ENCODE measurements at regions not wholly inside any gene's neighbourhood (a gene's known extent, or its start where the extent isn't known, plus 50 kb on each side); places are given as distances from the start of the nearest gene placed in this dataset.

DNA sequence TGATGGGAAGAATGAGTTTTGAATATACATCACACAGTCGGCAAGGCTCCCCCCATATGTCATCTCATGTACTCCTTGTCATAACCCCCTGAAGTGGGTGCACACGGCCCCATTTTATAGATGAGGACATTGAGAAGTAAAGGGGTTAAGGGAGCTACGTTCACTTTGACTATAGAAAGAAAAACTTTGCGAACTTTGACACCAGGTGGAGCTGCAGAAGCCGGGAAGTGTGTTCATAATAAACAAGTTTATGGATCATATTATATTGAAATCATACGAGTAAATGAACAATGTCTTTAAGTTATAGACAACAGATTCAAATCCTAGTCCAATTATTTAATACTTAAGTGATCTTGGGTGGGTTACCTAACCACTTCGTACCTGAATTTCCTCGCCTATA, 203.8 kb upstream of the PITX2 start:
- Histone ChIP-seq H3K4me1 (ENCODE audit: control insufficient read depth, insufficient read depth, low read length) (no peaks in the 10 kb centered on the region), H3K27ac (ENCODE audit: low read length) (no peak overlapping the region)
- no CpG with 5 or more reads among the region's 8 CpGs for WGBS (ENCODE audit: insufficient coverage, insufficient read length)

DNA sequence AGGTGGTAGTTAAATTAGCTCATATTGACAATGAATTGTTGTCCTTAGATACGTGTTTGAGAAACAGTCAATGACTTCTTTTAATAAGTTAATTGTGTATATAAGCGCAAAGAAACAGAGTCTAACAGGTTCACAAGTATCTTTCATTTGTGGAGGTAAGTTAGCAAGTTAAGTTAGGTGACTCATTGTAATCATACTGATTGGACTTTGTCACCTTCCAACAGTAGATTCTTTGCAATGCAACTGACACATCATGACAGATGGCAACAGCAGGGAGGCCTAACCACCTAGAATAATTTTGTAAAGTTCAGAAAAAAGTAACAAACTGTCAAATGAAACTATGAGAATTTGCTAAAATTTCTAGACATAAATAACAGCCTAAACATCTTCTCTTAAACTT, 207.6 kb upstream of the PITX2 start:
- no peak for DNase-seq (ENCODE audit: low read depth, low spot score)
- WGBS (ENCODE audit: insufficient coverage, insufficient read length), result no CpG with 5 or more reads among the region's 2 CpGs

More for the DNA sequence above, 203.8 kb upstream of the PITX2 start:
- Histone ChIP-seq H3K9me3 (ENCODE audit: control insufficient read depth, insufficient read depth, low read length) (no peaks in the 10 kb centered on the region), H3K36me3 (ENCODE audit: control insufficient read depth, insufficient read depth, low read length) (no peaks in the 10 kb centered on the region), H3K27me3 (ENCODE audit: control insufficient read depth, insufficient read depth, low read length) (no peaks in the 10 kb centered on the region), H3K4me3 (ENCODE audit: low read length) (no peak overlapping the region)
- DNase-seq (ENCODE audit: low read depth, low spot score), result no peak

DNA sequence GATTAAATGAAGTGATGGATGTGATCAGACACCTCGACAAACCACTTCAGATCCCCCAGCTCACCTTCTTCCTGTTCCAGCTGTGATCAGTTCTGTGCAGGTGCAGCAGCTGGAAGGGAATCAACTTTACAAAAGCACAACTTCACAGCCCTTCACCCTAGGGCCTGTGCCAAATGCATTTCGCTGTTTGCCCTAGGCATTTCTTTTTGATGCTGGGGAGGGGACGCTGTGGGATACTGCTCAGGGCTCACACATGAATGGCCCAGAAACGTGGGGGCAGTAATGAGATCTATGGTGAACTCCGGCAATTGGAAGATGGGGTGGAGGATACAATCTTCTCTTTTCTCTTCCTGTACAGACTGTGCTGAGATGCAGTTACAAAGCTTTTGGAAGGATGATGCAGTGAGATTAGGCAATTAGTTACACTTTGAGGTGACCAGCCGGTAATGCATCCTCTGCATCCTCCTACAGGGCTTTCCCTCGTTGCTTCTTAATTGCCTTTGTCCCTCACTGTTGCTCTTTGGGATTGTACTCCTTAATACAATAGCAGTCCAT, 215.1 kb upstream of the PITX2 start:
- Histone ChIP-seq H3K27me3 (ENCODE audit: control insufficient read depth, insufficient read depth, low read length) (no peaks in the 10 kb centered on the region), H3K9me3 (ENCODE audit: control insufficient read depth, insufficient read depth, low read length) (no peaks in the 10 kb centered on the region), H3K27ac (ENCODE audit: low read length) (no peak overlapping the region), H3K4me1 (ENCODE audit: control insufficient read depth, insufficient read depth, low read length) (no peaks in the 10 kb centered on the region), H3K4me3 (ENCODE audit: low read length) (no peak overlapping the region), H3K36me3 (ENCODE audit: control insufficient read depth, insufficient read depth, low read length) (no peaks in the 10 kb centered on the region)
- DNase-seq (ENCODE audit: low read depth, low spot score), result no peak
- no CpG with 5 or more reads among the region's 7 CpGs for WGBS (ENCODE audit: insufficient coverage, insufficient read length)

More for the DNA sequence above, 207.6 kb upstream of the PITX2 start:
- H3K9me3 ChIP-seq (ENCODE audit: control insufficient read depth, insufficient read depth, low read length), result no peaks in the 10 kb centered on the region
- H3K27me3 ChIP-seq (ENCODE audit: control insufficient read depth, insufficient read depth, low read length), result no peaks in the 10 kb centered on the region
- H3K36me3 ChIP-seq (ENCODE audit: control insufficient read depth, insufficient read depth, low read length), result no peaks in the 10 kb centered on the region
- no peak overlapping the region for H3K27ac ChIP-seq (ENCODE audit: low read length)
- H3K4me1 ChIP-seq (ENCODE audit: control insufficient read depth, insufficient read depth, low read length), result no peaks in the 10 kb centered on the region
- H3K4me3 ChIP-seq (ENCODE audit: low read length), result no peak overlapping the region

DNA sequence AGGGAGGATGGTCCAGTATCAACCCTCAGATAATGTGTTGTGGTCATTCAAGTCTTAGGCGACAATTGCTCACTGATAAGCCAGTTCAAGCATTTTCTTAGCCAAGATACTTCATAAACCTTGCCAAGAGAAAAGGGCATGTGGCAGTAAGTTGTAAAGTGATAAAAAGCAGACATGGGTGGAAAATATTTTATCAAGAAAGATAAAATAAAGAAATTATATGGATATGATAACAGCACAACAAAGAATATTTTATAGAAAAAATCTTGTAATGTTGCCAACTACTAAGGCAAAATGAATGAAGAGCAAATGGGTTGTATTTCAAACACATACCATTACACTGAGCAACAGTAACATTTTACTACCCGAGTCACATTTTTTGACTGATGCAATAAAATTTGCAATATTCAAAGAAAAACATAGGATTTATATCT, 217.4 kb upstream of the PITX2 start:
- Histone ChIP-seq H3K9me3 (ENCODE audit: control insufficient read depth, insufficient read depth, low read length) (no peaks in the 10 kb centered on the region), H3K36me3 (ENCODE audit: control insufficient read depth, insufficient read depth, low read length) (no peaks in the 10 kb centered on the region), H3K4me1 (ENCODE audit: control insufficient read depth, insufficient read depth, low read length) (no peaks in the 10 kb centered on the region), H3K27me3 (ENCODE audit: control insufficient read depth, insufficient read depth, low read length) (no peaks in the 10 kb centered on the region), H3K27ac (ENCODE audit: low read length) (no peak overlapping the region), H3K4me3 (ENCODE audit: low read length) (no peak overlapping the region)
- no CpG with 5 or more reads among the region's 2 CpGs for WGBS (ENCODE audit: insufficient coverage, insufficient read length)
- DNase-seq (ENCODE audit: low read depth, low spot score), result no peak

DNA sequence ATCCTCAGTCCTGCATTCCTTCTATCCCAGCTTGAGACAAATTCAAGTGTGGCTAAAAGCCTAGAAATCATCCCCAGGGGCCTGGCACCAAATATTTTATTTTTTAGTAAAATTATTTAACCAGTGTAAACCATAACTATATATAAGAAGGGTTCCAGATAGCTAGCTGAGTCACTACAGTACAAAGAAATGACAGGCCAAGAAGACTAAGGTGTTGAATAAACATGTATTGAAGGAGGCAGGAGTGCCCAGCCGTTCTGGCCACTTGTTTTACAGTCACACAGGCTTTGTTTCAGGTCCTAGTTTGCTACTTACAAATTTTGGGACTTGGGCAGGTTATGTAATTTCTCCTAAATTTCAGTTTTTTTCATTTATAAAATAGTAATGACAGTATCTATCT, 225.9 kb upstream of the PITX2 start:
- H3K27ac ChIP-seq (ENCODE audit: low read length), result no peak overlapping the region
- no CpG with 5 or more reads among the region's 1 CpG for WGBS (ENCODE audit: insufficient coverage, insufficient read length)

DNA sequence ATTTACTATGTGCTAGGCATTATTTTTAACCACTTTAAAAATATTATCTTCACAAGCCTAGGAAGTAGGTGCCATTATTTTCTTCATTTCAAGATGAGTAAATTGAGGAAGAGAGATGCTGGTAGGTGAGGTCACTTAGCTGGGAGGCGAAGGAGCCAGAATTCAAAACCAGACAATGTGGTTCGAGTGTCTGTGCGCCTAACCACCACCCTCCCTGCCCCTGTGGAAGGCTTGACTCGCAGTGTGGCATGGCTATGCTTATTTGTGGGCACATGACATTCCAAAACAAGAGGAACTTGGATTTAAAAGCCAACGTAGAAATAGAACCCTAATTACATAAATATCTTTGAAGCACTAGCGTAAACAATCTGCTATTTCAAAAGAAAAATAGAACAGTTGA, 226.6 kb upstream of the PITX2 start:
- Histone ChIP-seq H3K27ac (ENCODE audit: low read length) (no peak overlapping the region), H3K4me1 (ENCODE audit: control insufficient read depth, insufficient read depth, low read length) (no peaks in the 10 kb centered on the region), H3K9me3 (ENCODE audit: control insufficient read depth, insufficient read depth, low read length) (no peaks in the 10 kb centered on the region), H3K36me3 (ENCODE audit: control insufficient read depth, insufficient read depth, low read length) (no peaks in the 10 kb centered on the region), H3K4me3 (ENCODE audit: low read length) (no peak overlapping the region), H3K27me3 (ENCODE audit: control insufficient read depth, insufficient read depth, low read length) (no peaks in the 10 kb centered on the region)
- WGBS (ENCODE audit: insufficient coverage, insufficient read length), result no CpG with 5 or more reads among the region's 6 CpGs
- DNase-seq (ENCODE audit: low read depth, low spot score), result no peak

More for the DNA sequence above, 225.9 kb upstream of the PITX2 start:
- DNase-seq (ENCODE audit: low read depth, low spot score), result no peak
- no peaks in the 10 kb centered on the region for H3K36me3 ChIP-seq (ENCODE audit: control insufficient read depth, insufficient read depth, low read length)
- H3K4me3 ChIP-seq (ENCODE audit: low read length), result no peak overlapping the region
- H3K4me1 ChIP-seq (ENCODE audit: control insufficient read depth, insufficient read depth, low read length), result no peaks in the 10 kb centered on the region
- no peaks in the 10 kb centered on the region for H3K27me3 ChIP-seq (ENCODE audit: control insufficient read depth, insufficient read depth, low read length)
- no peaks in the 10 kb centered on the region for H3K9me3 ChIP-seq (ENCODE audit: control insufficient read depth, insufficient read depth, low read length)

DNA sequence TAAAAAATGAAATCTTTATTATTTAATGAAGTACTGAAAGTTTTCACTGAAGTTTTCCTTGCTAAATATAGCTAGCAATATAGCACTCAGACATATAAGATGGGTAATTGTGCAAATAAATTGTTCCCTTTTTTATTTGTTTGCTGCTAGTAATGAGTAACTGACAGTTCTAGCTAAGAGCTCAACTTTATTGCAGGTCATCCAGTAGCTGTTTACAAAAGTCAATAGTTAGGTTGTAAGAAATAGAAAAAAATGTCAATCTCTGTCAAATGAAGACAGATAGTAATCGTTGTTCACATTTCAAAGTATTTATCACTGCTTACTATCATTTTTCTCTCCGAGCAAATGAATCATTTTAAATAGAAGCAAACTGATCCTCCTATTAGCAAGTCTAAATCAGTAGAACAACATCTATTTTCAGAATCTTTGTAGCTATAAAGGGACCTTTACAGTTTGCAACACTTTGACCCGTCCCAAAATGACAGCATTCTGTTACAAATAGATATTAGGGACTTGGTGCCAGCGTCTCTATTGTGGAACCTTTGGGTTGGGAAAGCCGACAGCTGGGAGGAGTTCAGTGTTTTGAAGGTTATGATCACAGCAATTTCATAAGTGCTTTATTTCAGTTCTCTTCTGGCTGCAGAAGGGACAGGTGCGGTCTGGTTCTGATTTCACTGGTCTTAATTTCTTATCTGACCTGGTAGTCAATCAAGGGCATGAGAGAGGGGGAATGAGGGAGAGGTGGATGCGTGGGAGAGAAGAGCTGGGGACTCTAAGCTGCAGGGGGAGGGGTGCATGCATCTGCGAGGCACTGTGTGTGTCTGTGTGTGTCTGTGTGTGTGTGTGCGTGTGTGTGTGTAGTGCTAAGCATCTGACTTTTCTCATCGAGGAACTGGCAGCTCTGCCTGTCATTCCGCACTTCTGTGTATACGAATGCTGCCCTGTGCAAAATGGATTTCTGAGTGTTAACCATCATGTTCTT, 227.9 kb upstream of the PITX2 start:
- DNase-seq (ENCODE audit: low read depth, low spot score), result no peak
- no CpG with 5 or more reads among the region's 12 CpGs for WGBS (ENCODE audit: insufficient coverage, insufficient read length)
- no peak overlapping the region for H3K27ac ChIP-seq (ENCODE audit: low read length)

DNA sequence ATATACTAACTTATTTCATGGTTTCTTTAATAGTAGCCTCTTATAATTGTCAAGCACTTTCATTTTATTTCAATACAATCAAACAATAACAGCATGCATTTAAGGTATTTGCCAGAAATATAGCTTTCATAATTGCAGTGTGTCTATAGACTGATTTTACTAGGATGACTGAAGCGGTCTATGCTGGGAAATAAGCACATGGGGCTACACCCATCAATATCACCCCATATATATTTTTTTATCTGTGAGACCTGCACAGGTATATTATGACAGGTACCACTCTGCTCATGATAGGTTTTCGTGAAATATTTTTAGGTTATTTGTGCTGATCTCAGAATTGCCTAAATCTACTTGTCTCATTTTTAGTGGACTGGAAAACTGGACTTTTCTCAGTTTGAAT, 229.1 kb upstream of the PITX2 start:
- H3K9me3 ChIP-seq (ENCODE audit: control insufficient read depth, insufficient read depth, low read length), result no peaks in the 10 kb centered on the region
- H3K27me3 ChIP-seq (ENCODE audit: control insufficient read depth, insufficient read depth, low read length), result no peaks in the 10 kb centered on the region
- no peak overlapping the region for H3K27ac ChIP-seq (ENCODE audit: low read length)
- DNase-seq (ENCODE audit: low read depth, low spot score), result no peak
- no peaks in the 10 kb centered on the region for H3K4me1 ChIP-seq (ENCODE audit: control insufficient read depth, insufficient read depth, low read length)
- H3K4me3 ChIP-seq (ENCODE audit: low read length), result no peak overlapping the region
- no peaks in the 10 kb centered on the region for H3K36me3 ChIP-seq (ENCODE audit: control insufficient read depth, insufficient read depth, low read length)
- no CpG with 5 or more reads among the region's 2 CpGs for WGBS (ENCODE audit: insufficient coverage, insufficient read length)

More for the DNA sequence above, 227.9 kb upstream of the PITX2 start:
- H3K27me3 ChIP-seq (ENCODE audit: control insufficient read depth, insufficient read depth, low read length), result no peaks in the 10 kb centered on the region
- H3K36me3 ChIP-seq (ENCODE audit: control insufficient read depth, insufficient read depth, low read length), result no peaks in the 10 kb centered on the region
- no peaks in the 10 kb centered on the region for H3K4me1 ChIP-seq (ENCODE audit: control insufficient read depth, insufficient read depth, low read length)
- H3K9me3 ChIP-seq (ENCODE audit: control insufficient read depth, insufficient read depth, low read length), result no peaks in the 10 kb centered on the region
- H3K4me3 ChIP-seq (ENCODE audit: low read length), result no peak overlapping the region

DNA sequence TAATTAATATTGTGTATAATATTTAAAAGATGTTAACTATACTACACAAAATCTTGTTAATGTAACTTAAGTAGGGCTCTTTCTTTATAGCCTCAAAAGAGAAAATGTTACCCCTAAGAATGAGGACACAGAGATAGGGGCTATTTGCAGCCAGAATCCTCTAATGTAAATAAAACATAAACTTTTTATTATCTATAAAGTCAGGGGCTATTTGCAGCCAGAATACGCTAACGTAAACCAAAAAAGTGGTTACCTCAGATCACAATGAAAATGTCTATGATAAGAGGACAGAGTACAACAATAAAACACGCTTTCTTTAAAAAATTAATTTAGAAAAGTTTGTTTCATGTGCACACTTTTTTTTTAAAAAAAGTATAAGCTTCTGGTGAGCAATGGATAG, 229.9 kb upstream of the PITX2 start:
- no CpG with 5 or more reads among the region's 3 CpGs for WGBS (ENCODE audit: insufficient coverage, insufficient read length)
- H3K9me3 ChIP-seq (ENCODE audit: control insufficient read depth, insufficient read depth, low read length), result no peaks in the 10 kb centered on the region
- H3K27me3 ChIP-seq (ENCODE audit: control insufficient read depth, insufficient read depth, low read length), result no peaks in the 10 kb centered on the region
- H3K36me3 ChIP-seq (ENCODE audit: control insufficient read depth, insufficient read depth, low read length), result no peaks in the 10 kb centered on the region
- H3K4me1 ChIP-seq (ENCODE audit: control insufficient read depth, insufficient read depth, low read length), result no peaks in the 10 kb centered on the region
- no peak overlapping the region for H3K4me3 ChIP-seq (ENCODE audit: low read length)
- no peak for DNase-seq (ENCODE audit: low read depth, low spot score)
- H3K27ac ChIP-seq (ENCODE audit: low read length), result no peak overlapping the region

DNA sequence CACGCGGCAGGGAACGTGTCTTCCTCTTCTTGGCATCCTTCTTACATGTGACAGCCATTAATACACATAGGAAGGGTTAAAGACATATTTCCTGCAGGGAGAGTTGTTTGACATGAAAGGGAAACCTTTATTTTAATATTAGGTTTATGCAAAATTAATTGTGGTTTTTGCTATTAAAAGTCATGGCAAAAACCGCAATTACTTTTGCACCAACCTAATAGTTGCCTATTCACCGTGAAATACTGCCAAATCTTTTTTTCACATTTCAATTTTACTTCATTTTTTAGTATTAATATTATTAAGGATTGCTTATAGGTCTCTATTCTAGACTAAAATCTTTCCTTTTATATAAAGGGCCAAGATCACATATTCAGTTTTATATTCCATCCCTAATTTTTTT, 230.4 kb upstream of the PITX2 start:
- no peak overlapping the region for H3K4me3 ChIP-seq (ENCODE audit: low read length)
- DNase-seq (ENCODE audit: low read depth, low spot score), result no peak
- WGBS (ENCODE audit: insufficient coverage, insufficient read length), result no CpG with 5 or more reads among the region's 5 CpGs
- H3K9me3 ChIP-seq (ENCODE audit: control insufficient read depth, insufficient read depth, low read length), result no peaks in the 10 kb centered on the region
- no peaks in the 10 kb centered on the region for H3K4me1 ChIP-seq (ENCODE audit: control insufficient read depth, insufficient read depth, low read length)
- no peak overlapping the region for H3K27ac ChIP-seq (ENCODE audit: low read length)
- H3K36me3 ChIP-seq (ENCODE audit: control insufficient read depth, insufficient read depth, low read length), result no peaks in the 10 kb centered on the region
- no peaks in the 10 kb centered on the region for H3K27me3 ChIP-seq (ENCODE audit: control insufficient read depth, insufficient read depth, low read length)

All from iPS DF 6.9 (cell line).